ENCODE measurements at regions not wholly inside any gene's neighbourhood (a gene's known extent, or its start where the extent isn't known, plus 50 kb on each side); places are given as distances from the start of the nearest gene placed in this dataset.

- 58 to 72% (median 63%) methylated on average over 12 of the region's 12 CpGs for WGBS, 5 donors
- peak overlapping the region; percentile 42 to 81 (median 58) for H3K27ac ChIP-seq
Observed at GRCh38 chr1:224498574-224499170, 64.1 kb upstream of the WDR26 start.

GRCh38 chr1:224499204-224499603, 64.6 kb upstream of the WDR26 start:
- no peak for TF ChIP-seq POLR2AphosphoS5 (IDR thresholded peaks at IDR 0.05)
- no peak for TF ChIP-seq CTCF (IDR thresholded peaks at IDR 0.05 in 8 of 11, conservative IDR thresholded peaks at IDR 0.05 in 3 of 11)
- no peak for TF ChIP-seq POLR2A (IDR thresholded peaks at IDR 0.05)
- DNase-seq: no peak
- peaks cover 0 to 7% (median 3%) of the 10 kb centered on the region in 8 donors for H3K9me3 ChIP-seq
- WGBS, 5 donors: 64 to 78% (median 67%) methylated on average over 2 of the region's 2 CpGs
- H3K4me1 ChIP-seq: peaks cover 25 to 48% (median 40%) of the 10 kb centered on the region in 6 donors
- H3K4me3 ChIP-seq: no peak overlapping the region
- intact Hi-C loops (cut with DNase I; ENCODE audit: low total_unique reads): no loop called here
- no peaks in the 10 kb centered on the region for H3K36me3 ChIP-seq
- H3K27me3 ChIP-seq (replicated peaks in 1 of 7): no peaks in the 10 kb centered on the region
- H3K27ac ChIP-seq: peak overlapping the region in 5 of 8 donors; percentile 45 to 81 (median 63)

More at GRCh38 chr1:224498574-224499170, 64.1 kb upstream of the WDR26 start:
- no peak for TF ChIP-seq POLR2AphosphoS5 (IDR thresholded peaks at IDR 0.05)
- TF ChIP-seq POLR2A (IDR thresholded peaks at IDR 0.05): no peak
- TF ChIP-seq CTCF (IDR thresholded peaks at IDR 0.05 in 8 of 11, conservative IDR thresholded peaks at IDR 0.05 in 3 of 11): no peak
- no peak for DNase-seq
- no peaks in the 10 kb centered on the region for H3K36me3 ChIP-seq
- intact Hi-C loops (cut with DNase I; ENCODE audit: low total_unique reads): no loop called here
- H3K4me1 ChIP-seq: peaks cover 20 to 43% (median 35%) of the 10 kb centered on the region in 6 donors
- H3K4me3 ChIP-seq: no peak overlapping the region
- H3K27me3 ChIP-seq (replicated peaks in 1 of 7): no peaks in the 10 kb centered on the region
- peaks cover 0 to 7% (median 3%) of the 10 kb centered on the region in 8 donors for H3K9me3 ChIP-seq

- H3K4me3 ChIP-seq: no peak overlapping the region
- WGBS, 5 donors: 63 to 73% (median 70%) methylated on average over 4 of the region's 4 CpGs
- intact Hi-C loops (cut with DNase I; ENCODE audit: low total_unique reads): no loop called here
- peaks cover 27 to 53% (median 46%) of the 10 kb centered on the region in 6 donors for H3K4me1 ChIP-seq
- TF ChIP-seq CTCF (IDR thresholded peaks at IDR 0.05 in 8 of 11, conservative IDR thresholded peaks at IDR 0.05 in 3 of 11) (no peak), POLR2AphosphoS5 (IDR thresholded peaks at IDR 0.05) (no peak), POLR2A (IDR thresholded peaks at IDR 0.05) (no peak)
- peaks cover 0 to 7% (median 3%) of the 10 kb centered on the region in 8 donors for H3K9me3 ChIP-seq
- H3K27ac ChIP-seq: no peak overlapping the region
- DNase-seq: no peak
- no peaks in the 10 kb centered on the region for H3K36me3 ChIP-seq
- no peaks in the 10 kb centered on the region for H3K27me3 ChIP-seq (replicated peaks in 1 of 7)
Observed at GRCh38 chr1:224500796-224501195, 66.2 kb upstream of the WDR26 start.

- H3K4me1 ChIP-seq: peaks cover 27 to 52% (median 46%) of the 10 kb centered on the region in 6 donors
- H3K27me3 ChIP-seq (replicated peaks in 1 of 7): no peaks in the 10 kb centered on the region
- H3K27ac ChIP-seq: peak overlapping the region in 1 of 8 donors; percentile 74
- no peaks in the 10 kb centered on the region for H3K36me3 ChIP-seq
- TF ChIP-seq CTCF (IDR thresholded peaks at IDR 0.05 in 8 of 11, conservative IDR thresholded peaks at IDR 0.05 in 3 of 11) (no peak), POLR2AphosphoS5 (IDR thresholded peaks at IDR 0.05) (no peak), POLR2A (IDR thresholded peaks at IDR 0.05) (no peak)
- 95 to 99% (median 96%) methylated on average over 4 of the region's 4 CpGs for WGBS, 5 donors
- peaks cover 0 to 3% (median under 1%) of the 10 kb centered on the region in 8 donors for H3K9me3 ChIP-seq
- intact Hi-C loops (cut with DNase I; ENCODE audit: low total_unique reads): no loop called here
- no peak overlapping the region for H3K4me3 ChIP-seq
- DNase-seq: no peak
Observed at GRCh38 chr1:224501836-224502235, 67.2 kb upstream of the WDR26 start.

Measured in spleen (tissue), 11 donors.